Activated T-cell treated with anti-CD3 and anti-CD28 coated beads for 24 hours (primary cell): ENCODE measurements at regions not wholly inside any gene's neighbourhood (a gene's known extent, or its start where the extent isn't known, plus 50 kb on each side); places are given as distances from the start of the nearest gene placed in this dataset.
"Not testable (repeated sequence)": the region's sequence is repeated elsewhere in the genome, so short reads cannot be mapped to it uniquely, and the experiment has no call there.

Source experiments
- DNase-seq: peaks from one replicate; pipeline ENCODE4 v3.0.0-alpha.2; 2020; ENCODE audit warnings: low read depth

DNA sequence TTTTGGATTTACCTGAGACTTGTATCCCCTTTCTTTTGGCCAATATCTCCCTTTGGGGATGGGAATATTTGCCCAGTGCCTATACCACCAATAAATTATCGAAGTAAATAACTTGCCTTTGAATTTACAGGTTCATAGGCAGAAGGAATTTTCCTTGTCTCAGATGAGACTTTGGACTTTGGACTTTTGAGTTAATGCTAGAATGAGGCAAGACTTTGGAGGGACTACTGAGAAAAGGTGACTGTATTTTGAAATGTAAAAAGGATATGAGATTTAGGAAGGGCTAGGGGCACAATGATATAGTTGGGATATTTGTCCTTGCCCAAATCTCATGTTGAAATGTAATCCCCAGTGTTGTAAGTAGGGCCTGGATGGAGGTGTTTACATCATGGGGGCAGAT lies 384.5 kb upstream of the GHITM start:
- no peak for DNase-seq

DNA sequence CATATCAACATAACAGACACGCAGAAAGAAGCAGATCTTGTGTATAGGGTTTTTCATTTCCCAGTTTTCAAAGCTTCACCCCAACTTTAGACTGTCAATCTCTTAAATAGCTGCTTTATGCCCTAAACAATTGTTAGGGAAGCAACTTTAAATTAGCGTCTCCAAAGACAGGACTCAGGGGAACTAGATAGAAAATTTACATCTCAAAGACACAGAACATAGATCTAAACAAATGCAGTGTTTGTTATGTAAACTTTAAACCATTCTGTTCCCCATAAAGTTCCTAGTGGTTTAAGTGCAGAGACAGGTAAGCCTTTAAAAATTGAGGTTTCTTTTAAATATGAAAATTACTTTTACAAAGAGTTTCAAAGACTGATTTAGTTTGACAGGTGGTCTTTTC lies 379.2 kb upstream of the GHITM start:
- DNase-seq: no peak

DNA sequence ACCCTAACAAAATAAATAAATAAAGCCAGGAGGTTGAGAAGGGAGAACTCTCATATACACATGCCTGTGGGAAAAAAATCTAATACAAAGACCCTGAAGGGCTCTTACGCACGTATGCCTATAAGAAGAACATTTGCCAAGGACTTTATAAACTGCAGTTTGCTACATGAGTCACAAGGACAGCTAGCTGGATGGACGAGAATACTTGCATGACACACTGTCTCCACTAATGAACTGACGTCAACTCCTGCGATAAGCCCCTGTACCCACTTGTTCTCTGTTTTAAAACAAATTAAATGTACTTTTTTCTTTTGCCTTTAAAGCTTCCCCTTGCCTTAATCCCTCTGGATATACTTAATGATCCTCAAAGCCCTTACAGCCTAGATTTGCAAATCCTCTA lies 374.6 kb upstream of the GHITM start:
- DNase-seq: no peak

DNA sequence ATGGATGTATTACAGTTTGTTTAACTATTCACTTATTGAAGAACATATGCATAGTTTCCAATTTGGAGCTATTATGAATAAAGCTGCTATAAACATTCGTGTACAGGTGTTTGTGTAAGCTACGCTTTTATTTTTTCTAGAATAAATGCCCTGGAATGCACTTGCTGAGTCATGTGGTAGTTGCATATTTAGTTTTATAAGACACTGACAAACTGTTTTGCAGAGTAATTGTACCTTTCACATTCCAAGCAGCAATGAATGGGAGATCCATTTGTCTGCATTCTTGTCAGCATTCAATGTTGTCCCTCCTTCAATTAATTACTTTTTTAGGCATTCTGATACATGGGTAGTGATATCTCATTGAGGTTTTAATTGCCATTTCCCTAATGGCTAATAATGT lies 373.6 kb upstream of the GHITM start:
- no peak for DNase-seq

DNA sequence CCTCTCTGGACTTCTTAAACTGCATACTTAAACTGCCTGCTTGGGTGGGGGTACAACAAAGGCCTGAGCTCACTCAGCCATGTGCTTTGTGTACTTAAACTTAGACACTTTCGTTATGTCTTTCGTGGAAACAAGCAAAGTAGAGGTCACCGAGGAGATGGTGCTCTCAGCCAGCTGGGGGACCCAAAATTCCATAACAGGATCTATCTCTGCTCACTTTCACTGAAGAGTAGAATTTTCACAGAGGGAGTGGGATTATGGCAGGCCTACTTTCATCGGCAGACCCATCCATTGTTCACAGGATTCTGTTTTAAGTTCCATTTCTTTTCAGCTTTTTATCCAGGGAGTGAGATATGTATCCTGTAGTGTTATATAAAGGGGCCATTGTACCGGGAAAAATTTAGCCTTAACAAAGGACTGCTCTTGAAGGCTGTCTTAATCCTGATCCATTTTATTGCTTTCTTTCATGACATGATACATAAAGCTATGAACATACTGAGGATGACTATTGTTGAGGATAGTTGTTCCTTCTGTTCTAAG lies 370.0 kb upstream of the GHITM start:
- no peak for DNase-seq

DNA sequence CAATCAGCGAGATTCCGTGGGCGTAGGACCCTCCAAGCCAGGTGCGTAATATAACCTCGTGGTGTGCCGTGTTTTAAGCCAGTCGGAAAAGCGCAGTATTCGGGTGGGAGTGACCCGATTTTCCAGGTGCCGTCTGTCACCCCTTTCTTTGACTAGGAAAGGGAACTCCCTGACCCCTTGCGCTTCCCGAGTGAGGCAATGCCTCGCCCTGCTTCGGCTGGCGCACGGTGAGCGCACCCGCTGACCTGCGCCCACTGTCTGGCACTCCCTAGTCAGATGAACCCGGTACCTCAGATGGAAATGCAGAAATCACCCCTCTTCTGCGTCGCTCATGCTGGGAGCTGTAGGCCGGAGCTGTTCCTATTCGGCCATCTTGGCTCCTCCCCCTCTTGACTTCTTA lies 352.6 kb upstream of the GHITM start:
- not testable (repeated sequence) for DNase-seq

DNA sequence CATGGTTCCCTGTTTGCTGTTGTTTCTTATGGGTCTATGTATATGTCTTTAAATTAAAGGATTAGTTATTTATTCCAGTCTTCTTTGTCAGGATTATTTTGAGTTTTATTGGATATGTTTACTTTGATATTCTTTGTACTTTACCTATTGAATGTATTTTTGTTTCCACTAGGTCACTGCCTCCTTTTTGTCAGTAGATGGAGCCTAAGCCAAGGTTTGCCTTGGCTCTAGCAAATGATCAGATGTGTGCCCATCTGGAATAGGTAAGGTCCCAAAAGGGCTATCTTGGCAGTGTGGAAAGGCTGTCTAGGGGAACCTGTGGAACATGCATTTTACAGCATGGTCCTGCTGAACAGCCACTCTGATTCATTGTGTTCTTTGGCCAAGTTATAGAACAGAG lies 337.3 kb upstream of the GHITM start:
- DNase-seq: no peak

DNA sequence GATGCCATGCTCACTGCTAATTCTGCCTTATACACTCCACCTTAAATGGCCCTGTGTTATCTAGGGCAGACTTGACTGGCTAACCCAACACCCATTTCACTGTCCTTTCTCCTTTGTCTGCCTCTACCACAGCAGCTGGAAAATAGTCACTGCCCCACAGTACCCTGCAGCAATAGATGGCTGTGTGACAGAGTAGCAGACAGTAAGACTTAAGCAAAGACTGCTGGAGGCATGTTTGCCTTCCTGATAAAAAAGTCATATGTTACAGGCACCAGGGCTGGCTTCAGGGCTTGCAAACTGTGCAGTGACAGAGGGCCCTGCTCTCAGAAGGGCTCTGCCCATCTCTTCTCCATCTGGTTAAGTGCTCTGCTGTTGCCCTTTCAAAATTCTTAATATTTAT lies 332.6 kb upstream of the GHITM start:
- DNase-seq: no peak

DNA sequence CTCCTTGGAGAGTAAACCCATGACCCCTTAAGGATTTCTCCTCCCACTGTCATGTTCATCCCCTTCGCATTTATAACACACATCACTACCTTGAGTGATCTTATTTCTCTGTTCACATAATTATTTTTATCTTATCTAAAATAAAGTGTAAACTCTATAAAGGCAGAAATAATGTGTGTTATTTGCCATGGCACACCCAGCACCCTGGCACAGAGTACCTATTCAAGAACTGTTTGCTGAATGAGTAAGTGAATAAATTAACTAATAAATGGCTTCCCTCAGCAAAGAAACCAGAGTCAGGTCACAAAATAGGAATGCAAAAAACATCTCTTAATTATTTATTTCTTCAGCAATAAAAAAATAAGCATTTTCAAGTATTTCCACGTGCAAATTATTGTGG lies 330.3 kb upstream of the GHITM start:
- no peak for DNase-seq

DNA sequence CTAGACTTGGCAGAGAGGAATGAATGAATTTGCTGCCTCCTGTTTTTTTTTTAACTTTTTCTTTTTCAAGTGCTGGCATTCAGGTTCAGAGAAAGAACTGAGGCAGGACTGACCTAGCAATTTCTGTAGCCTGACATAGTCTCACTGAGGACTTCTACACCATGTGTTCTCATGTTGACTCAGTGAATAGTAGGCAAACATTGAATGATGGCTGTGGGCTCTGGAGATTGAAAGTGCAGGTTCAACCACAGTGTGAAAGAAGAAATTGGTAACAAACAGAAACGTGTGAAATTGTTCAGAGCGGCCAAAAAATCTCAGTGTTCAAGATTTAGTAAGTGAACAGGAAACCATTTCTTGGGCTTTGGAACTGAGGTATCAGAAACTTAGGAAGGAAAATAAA lies 322.4 kb upstream of the GHITM start:
- no peak for DNase-seq

DNA sequence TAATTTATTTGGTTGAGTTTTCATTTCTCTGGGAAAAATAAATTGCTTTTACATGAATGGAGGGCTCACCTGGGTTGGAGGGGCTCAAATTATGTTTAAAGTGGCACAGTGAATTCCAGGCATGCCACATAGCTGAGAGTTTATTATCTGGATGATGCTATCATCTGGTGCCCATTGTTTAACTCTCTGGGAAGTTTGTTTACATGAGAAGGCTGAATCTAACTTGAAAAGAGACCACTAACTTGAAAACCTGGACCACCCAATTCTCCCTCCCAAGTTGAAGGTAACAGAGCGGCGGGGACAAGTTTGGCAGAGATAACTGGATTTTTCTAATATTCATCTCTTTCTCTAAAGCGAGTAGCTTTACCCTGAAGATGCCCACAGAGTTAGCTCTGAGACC lies 321.5 kb upstream of the GHITM start:
- DNase-seq: no peak

DNA sequence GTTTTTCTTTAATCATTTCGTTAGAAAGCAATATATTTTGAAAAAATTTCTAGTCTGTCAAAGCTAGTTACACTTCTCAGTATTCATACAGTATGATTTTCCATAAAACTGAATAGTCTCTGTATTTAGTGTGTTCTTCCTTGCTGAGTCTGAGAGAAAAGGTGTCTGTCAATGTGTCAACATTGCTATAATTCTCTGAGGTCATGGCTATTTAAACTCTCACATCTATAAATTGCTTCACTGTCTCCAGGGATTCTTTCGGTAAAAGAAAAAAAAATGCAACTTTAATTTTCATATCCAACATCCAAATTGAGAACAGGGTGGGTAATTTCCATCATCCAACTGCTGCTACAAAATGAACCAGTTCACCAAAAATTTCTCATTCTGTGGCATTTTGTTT lies 319.7 kb upstream of the GHITM start:
- DNase-seq: no peak

DNA sequence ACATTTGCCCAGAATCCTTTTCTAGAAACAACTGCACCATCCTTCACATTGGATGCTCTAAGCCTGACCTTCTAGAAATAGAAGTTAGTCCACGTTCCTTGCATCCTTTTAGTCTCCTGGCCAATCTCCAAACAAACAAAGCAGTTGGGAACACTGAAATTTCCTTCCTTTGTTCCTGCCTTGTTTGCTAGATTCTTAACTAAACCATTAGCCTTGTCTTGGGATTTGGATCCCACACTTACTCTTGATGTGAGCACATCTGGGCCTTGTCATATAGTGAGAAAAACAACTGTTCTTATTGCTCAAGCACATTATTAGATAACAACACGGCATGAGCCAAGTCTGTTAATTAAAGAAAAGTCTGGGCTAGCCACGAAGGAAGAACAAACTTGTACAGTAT lies 319.3 kb upstream of the GHITM start:
- DNase-seq: no peak

DNA sequence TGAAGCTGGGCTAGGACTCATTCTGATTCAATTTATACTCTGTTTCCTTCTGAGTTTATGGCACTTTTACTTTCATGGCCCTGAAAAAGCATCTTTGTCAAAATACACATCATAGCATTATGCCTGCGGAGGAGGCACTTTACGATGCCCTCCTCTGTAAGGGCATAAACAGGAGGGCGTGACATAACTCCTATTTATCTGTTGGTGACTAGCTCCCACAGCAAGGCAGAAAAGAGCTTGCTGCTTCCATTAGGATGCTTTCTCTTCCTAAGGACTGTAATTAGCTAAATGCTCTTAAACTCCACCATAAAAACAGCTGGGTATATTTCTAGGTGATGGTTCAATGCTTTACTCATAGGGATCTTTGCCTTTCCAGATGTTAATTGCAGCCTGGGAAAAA lies 315.2 kb upstream of the GHITM start:
- no peak for DNase-seq

DNA sequence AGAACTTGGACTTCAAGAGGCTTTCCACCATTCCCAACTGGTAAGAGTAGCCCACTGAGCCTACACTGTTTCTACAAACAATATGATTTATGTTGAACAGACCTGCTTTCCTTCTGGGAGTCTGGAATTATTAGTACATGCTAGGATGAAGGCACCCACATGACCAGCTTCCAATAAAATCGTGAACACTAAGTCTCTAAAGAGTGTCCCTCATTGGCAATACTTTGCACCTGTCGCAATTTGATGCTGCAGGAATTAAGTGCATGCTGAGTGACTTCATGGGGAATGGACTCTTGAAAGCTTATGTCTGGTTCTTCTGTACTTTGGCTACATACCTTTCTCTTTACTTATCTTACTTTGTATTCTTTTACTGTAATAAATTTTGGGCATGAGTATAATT lies 305.2 kb upstream of the GHITM start:
- DNase-seq: no peak

DNA sequence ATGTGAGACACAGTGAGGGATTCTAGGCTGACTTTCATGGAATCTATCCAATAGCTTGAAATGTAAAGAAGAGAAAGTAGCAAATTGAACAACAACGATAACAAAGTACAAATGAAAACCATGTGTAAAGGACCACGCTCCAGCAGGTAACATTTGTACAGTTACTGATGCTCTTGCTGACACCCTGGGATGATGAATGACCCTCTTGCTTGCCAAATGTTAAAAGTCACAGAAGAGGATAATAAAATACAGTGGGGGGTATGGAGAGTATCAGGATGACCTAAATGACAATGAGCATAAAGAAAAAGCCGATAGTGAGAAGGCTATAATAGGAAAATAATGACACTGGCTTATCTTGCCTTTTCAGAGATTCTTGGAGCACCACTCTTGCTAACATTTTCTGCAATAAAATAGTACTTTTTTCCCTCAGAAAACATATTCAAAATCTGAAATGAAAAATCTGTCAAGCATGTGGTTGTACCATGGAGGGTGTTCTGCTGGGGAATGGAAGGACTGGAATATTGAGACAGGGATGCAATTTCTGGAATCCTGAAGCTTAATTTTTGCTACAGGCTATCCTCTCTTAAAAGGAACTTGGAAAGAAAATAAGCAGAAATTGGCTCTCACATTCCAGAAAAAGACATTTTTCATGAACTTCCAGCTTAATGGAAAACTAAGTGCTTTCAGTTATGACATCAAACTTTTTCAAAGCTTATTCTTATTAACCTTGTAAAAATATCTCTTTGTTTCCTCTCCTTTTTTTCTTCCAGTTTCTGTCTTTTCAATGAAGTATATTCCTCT lies 303.2 kb upstream of the GHITM start:
- no peak for DNase-seq

DNA sequence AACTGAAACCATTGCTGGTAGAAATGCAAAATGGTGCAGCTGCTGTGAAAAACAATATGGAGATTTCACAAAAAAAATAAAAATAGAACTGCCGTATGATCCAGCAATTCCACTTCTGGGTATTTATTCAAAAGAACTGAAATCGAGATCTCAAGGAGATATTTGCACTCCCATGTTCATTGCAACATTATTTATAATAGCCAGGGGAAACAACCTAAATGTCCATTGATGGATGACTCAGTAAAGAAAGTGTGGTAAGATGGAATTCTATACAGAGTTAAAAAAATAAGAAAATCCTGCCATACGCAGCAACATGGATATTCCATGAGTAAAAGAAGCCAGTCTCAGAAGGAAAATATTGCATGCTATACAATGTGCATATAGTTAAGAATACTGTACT lies 290.6 kb upstream of the GHITM start:
- DNase-seq: no peak

DNA sequence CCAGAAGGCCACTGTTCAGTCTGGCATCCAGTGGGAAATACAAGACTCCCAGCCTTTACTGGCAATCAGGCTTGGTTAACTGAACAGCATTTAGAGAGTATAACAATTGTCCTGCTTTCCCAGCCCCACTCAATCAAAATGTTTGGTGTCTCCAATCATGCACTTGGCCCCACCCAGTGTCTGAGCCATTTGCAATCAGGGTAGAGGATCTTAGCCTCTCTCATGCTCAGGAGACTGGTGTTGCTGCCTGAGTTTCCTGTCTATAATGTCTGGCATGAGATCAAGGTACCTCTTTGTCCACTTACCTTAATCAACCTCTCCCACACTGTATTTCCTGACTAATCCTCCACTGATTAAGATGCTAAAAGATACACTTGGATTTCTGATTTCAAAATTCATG lies 290.2 kb upstream of the GHITM start:
- no peak for DNase-seq

DNA sequence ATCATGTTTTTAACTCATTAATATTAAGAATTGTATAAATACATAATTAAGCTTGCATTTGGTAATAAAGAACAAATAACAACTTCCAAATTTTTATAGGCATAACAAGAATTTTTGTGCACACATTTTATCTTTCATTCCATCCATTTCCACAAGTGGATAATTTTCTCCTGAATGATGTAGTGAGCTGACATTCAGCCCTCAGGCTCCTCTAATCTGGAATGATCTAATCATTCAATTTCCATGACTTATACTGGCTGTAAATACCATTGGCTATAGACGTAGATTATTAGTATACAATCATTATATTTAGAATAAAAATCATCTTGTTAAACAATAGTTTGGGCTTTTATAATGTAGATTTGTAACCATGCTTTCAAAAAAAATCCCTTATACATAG lies 287.2 kb upstream of the GHITM start:
- no peak for DNase-seq

DNA sequence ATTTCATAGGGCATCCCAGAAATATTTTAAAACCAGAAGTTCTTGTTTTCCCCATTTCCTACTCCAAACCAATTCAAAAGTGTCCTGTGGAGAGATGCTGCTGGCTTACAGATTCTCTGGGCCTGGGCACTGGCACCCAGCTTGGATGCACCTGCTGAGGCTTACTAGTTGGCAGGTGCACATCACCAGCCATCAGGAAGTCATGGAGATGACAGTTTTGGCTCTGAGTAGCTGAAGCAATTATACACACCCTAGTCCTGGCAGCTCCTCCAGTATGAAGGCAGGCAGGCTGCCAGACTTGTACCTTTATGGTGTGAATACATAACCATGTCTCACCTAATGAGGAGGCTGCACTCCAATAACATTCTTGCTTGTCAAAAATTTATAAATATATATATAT lies 276.6 kb upstream of the GHITM start:
- DNase-seq: no peak

DNA sequence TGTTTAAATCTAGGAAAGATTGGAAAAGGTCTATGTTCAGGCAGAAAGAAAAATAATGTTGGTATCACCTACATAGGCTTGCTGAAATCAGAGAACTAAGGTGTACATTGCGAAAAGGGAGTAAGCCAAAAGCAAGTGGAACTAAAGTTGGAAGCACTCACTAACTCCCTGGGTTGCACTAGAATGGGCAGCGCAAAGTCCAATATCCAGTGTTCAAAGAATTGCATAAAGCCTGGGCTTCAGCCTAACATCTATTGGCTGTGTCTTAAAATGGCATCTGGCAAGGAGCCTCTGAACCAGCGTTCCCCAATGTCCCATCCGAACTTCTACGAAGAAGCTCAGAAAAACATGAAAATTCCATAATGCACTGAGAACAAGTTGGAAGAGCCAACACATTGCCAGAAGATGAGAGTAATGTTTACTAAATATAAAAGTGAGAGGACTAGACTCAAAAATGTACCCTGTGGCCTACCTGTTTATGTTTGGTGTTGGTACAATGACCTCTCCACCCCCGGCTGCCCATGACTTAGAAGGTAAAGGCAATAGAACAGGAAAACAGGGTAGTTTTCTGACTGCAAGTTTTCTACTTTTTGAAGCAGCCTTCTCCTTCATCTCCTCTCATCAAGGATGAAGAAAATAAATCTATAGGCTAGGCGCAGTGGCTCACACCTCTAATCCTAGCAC lies 275.9 kb upstream of the GHITM start:
- no peak for DNase-seq

DNA sequence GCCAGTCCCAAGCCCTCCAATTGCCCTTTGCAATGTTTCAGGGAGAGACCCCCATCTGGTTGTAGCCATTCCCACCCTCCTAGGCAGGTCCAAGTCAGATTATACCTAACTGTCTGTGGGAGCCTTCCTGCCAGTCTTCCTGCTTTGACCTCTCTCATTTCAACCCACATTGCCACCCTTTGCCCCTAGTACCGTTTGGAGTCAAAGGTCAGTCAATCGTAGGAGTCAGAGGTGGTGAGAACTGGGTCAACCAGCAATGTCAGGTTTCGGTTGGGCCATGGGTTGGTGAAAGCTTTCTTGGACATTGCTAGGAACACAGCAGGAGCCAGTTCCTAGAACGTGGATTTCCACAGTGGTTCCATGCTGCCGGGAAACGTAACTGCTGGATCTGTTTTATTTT lies 269.4 kb upstream of the GHITM start:
- no peak for DNase-seq

DNA sequence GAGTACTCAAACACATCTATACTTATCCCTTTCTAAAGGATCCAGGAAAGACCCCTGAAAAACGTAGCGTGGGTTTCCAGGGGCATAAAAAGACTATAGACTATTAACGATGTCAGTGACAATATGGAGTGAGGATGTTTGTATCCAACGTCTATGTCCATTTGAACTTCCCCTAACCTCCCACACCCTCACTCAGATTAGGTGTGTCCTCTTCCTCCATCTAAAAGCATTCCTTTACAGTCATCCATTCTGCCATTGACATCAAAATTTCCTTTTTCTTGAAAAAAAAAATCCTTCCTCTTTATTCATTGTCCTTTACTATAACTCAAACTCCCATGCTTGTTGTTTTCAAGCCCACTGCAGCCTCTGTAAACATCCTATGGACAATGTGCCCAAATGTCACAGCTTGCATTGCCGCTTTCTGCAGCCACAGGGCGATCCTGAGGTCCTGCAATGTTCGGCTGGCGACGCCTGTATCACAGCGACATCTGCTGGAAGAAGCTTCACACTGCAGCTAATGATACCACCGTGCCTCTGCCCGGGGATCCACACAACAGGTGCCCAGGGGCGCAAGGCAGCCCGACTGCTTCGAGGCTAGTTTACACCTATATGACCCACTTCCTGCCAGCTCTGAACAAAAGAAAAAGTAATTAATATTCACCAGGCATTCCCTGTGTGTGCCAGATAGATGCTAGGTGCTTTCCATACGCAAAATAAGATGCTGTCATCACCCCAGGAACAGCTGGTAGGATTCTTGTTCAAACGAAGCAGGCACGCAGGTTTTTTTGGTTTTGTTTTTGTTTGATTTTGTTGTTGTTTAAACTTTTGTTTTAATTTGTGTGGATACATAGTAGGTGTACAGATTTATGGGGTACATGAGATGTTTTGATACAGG lies 267.9 kb upstream of the GHITM start:
- DNase-seq: peak; percentile 40
